ENCODE measurements at regions not wholly inside any gene's neighbourhood (a gene's known extent, or its start where the extent isn't known, plus 50 kb on each side); places are given as distances from the start of the nearest gene placed in this dataset.
A peak's percentile ranks its signal among the peaks of the same experiment; 100 is the strongest.

- no peak overlapping the region for H3K4me3 ChIP-seq (ENCODE audit: low read depth, low read length)
- DNase-seq (ENCODE audit: low read depth): peak; percentile 2
- in situ Hi-C loops (cut with HindIII; ENCODE audit: low sequenced_read_pairs): no loop called here
- TF ChIP-seq CTCF (IDR thresholded peaks at IDR 0.05; ENCODE audit: low read depth, low read length, missing control alignments): no peak
These were observed 952.4 kb downstream of the EPHA4 start for GRCh38 chr2:220619525-220620220.

- H3K4me3 ChIP-seq (ENCODE audit: low read depth, low read length): no peak overlapping the region
- in situ Hi-C loops (cut with HindIII; ENCODE audit: low sequenced_read_pairs): no loop called here
- TF ChIP-seq CTCF (IDR thresholded peaks at IDR 0.05; ENCODE audit: low read depth, low read length, missing control alignments): no peak
- no peak for DNase-seq (ENCODE audit: low read depth)
These were observed 945.5 kb downstream of the EPHA4 start for GRCh38 chr2:220626603-220627002.

GRCh38 chr2:220628252-220628651 is 943.9 kb downstream of the EPHA4 start:
- DNase-seq (ENCODE audit: low read depth): no peak
- in situ Hi-C loops (cut with HindIII; ENCODE audit: low sequenced_read_pairs): no loop called here
- no peak for TF ChIP-seq CTCF (IDR thresholded peaks at IDR 0.05; ENCODE audit: low read depth, low read length, missing control alignments)
- H3K4me3 ChIP-seq (ENCODE audit: low read depth, low read length): no peak overlapping the region

- H3K4me3 ChIP-seq (ENCODE audit: low read depth, low read length): no peak overlapping the region
- DNase-seq (ENCODE audit: low read depth): no peak
- TF ChIP-seq CTCF (IDR thresholded peaks at IDR 0.05; ENCODE audit: low read depth, low read length, missing control alignments): no peak
- in situ Hi-C loops (cut with HindIII; ENCODE audit: low sequenced_read_pairs): no loop called here
These were observed 931.0 kb downstream of the EPHA4 start for GRCh38 chr2:220641137-220641536.

GRCh38 chr2:220646424-220646823 is 925.7 kb downstream of the EPHA4 start:
- no peak overlapping the region for H3K4me3 ChIP-seq (ENCODE audit: low read depth, low read length)
- in situ Hi-C loops (cut with HindIII; ENCODE audit: low sequenced_read_pairs): no loop called here
- no peak for DNase-seq (ENCODE audit: low read depth)
- TF ChIP-seq CTCF (IDR thresholded peaks at IDR 0.05; ENCODE audit: low read depth, low read length, missing control alignments): no peak

GRCh38 chr2:220648628-220649027 is 923.5 kb downstream of the EPHA4 start:
- DNase-seq (ENCODE audit: low read depth): no peak
- no peak for TF ChIP-seq CTCF (IDR thresholded peaks at IDR 0.05; ENCODE audit: low read depth, low read length, missing control alignments)

More at GRCh38 chr2:220648628-220649027, 923.5 kb downstream of the EPHA4 start:
- in situ Hi-C loops (cut with HindIII; ENCODE audit: low sequenced_read_pairs): no loop called here
- no peak overlapping the region for H3K4me3 ChIP-seq (ENCODE audit: low read depth, low read length)

Data from astrocyte of the cerebellum (primary cell).